ENCODE measurements at regions not wholly inside any gene's neighbourhood (a gene's known extent, or its start where the extent isn't known, plus 50 kb on each side); places are given as distances from the start of the nearest gene placed in this dataset.

GRCh38 chr18:47420130-47420529, 168.7 kb upstream of the SKOR2 start:
- TF ChIP-seq CTCF (IDR thresholded peaks at IDR 0.05): no peak
- TF ChIP-seq EZH2phosphoT487 (IDR thresholded peaks at IDR 0.05): no peak
